Neuronal stem cell (in vitro differentiated cells): ENCODE measurements at regions not wholly inside any gene's neighbourhood (a gene's known extent, or its start where the extent isn't known, plus 50 kb on each side); places are given as distances from the start of the nearest gene placed in this dataset.

Source experiments
- DNase-seq: peaks from one replicate; pipeline ENCODE4 v3.0.0-alpha.2; 2013; ENCODE audit warnings: low spot score
- H2AFZ ChIP-seq: one replicate; pipeline ENCODE4 v1.6.1; 2013; ENCODE audit warnings: mild to moderate bottlenecking, low read length, inconsistent platforms
- H2AK5ac ChIP-seq: 2 replicates; pipeline ENCODE4 v1.6.1; 2013; ENCODE audit warnings: low read depth, mild to moderate bottlenecking, inconsistent platforms, low read length, moderate library complexity, mixed read lengths
- H2BK120ac ChIP-seq: 2 replicates; pipeline ENCODE4 v1.6.1; 2013; ENCODE audit warnings: low read depth, mild to moderate bottlenecking, inconsistent platforms, low read length, moderate library complexity, mixed read lengths
- H2BK12ac ChIP-seq: one replicate; pipeline ENCODE4 v1.6.1; 2013; ENCODE audit warnings: low read length, inconsistent platforms
- H2BK15ac ChIP-seq: 2 replicates; pipeline ENCODE4 v1.6.1; 2013; ENCODE audit warnings: mild to moderate bottlenecking, low read length, inconsistent platforms, mixed read lengths
- H2BK5ac ChIP-seq: one replicate; pipeline ENCODE4 v1.6.1; 2013; ENCODE audit warnings: inconsistent platforms, mild to moderate bottlenecking, low read length, moderate library complexity
- H3K14ac ChIP-seq: one replicate; pipeline ENCODE4 v1.6.1; 2013; ENCODE audit warnings: low read length, inconsistent platforms
- H3K18ac ChIP-seq: 2 replicates; pipeline ENCODE4 v1.6.1; 2013; ENCODE audit warnings: low read length, inconsistent platforms
- H3K23ac ChIP-seq: 2 replicates; pipeline ENCODE4 v1.6.1; 2013; ENCODE audit warnings: low read depth, mild to moderate bottlenecking, mixed read lengths, low read length, inconsistent platforms; ENCODE audit not compliant: poor library complexity
- H3K27ac ChIP-seq: replicated peaks from 3 replicates; pipeline ENCODE4 v1.5.1; 2013; ENCODE audit warnings: low read length, inconsistent platforms
- H3K27me3 ChIP-seq, 3 experiments: 2 replicates each; pipeline ENCODE4 v1.6.1; 2013; ENCODE audit warnings: low read length in 3 of 3, mild to moderate bottlenecking in 2 of 3, inconsistent platforms in 1 of 3, low read depth in 1 of 3, mixed read lengths in 1 of 3, moderate library complexity in 1 of 3; ENCODE audit not compliant: control insufficient read depth in 3 of 3, insufficient read depth in 3 of 3
- H3K36me3 ChIP-seq, 2 donors: replicated peaks in 1 of 2; 2 replicates each; pipeline ENCODE4 v1.6.1; 2013; ENCODE audit warnings: low read length in 2 of 2; ENCODE audit not compliant: control insufficient read depth in 2 of 2, insufficient read depth in 2 of 2
- H3K4ac ChIP-seq: 2 replicates; pipeline ENCODE4 v1.6.1; 2013; ENCODE audit warnings: inconsistent platforms, mild to moderate bottlenecking, low read length, moderate library complexity
- H3K4me1 ChIP-seq, 2 donors: 1 replicate in 1 of 2; 2 replicates in 1 of 2; pipeline ENCODE4 v1.6.1; 2013; ENCODE audit warnings: low read length in 2 of 2, low read depth in 1 of 2; ENCODE audit not compliant: control insufficient read depth in 2 of 2, insufficient read depth in 1 of 2
- H3K4me2 ChIP-seq: one replicate; pipeline ENCODE4 v1.6.1; 2013; ENCODE audit warnings: mild to moderate bottlenecking, low read length, inconsistent platforms; ENCODE audit not compliant: insufficient read depth, poor library complexity, severe bottlenecking
- H3K4me3 ChIP-seq, 2 donors: 2 replicates each; pipeline ENCODE4 v1.5.1; 2013; ENCODE audit warnings: low read length in 2 of 2, mild to moderate bottlenecking in 2 of 2, inconsistent platforms in 1 of 2, moderate library complexity in 1 of 2
- H3K79me1 ChIP-seq: one replicate; pipeline ENCODE4 v1.6.1; 2013; ENCODE audit warnings: low read depth, mild to moderate bottlenecking, inconsistent platforms, low read length, moderate library complexity
- H3K9ac ChIP-seq: one replicate; pipeline ENCODE4 v1.6.1; 2013; ENCODE audit warnings: mild to moderate bottlenecking, low read depth, low read length, inconsistent platforms; ENCODE audit not compliant: poor library complexity
- H3K9me3 ChIP-seq, 2 donors: replicated peaks in 1 of 2; 2 replicates each; pipeline versions ENCODE3 to v1.6.1; 2013; ENCODE audit warnings: low read length in 2 of 2, mild to moderate bottlenecking in 2 of 2, inconsistent platforms in 1 of 2, low read depth in 1 of 2, mixed read lengths in 1 of 2, moderate library complexity in 1 of 2; ENCODE audit not compliant: control insufficient read depth in 2 of 2, insufficient read depth in 1 of 2
- H4K8ac ChIP-seq: one replicate; pipeline ENCODE4 v1.6.1; 2013; ENCODE audit warnings: low read depth, mild to moderate bottlenecking, inconsistent platforms, low read length, moderate library complexity
- H4K91ac ChIP-seq: one replicate; pipeline ENCODE4 v1.6.1; 2013; ENCODE audit warnings: low read length, low read depth, mild to moderate bottlenecking, inconsistent platforms; ENCODE audit not compliant: poor library complexity
- WGBS, 2 donors: extraction: QIAGEN DNeasy Blood & Tissue Kit; methylation state at CpG; one replicate each; pipeline ENCODE4 v1.1.7; 2013; ENCODE audit warnings: missing lambda C conversion rate in 2 of 2, mixed read lengths in 1 of 2; ENCODE audit not compliant: insufficient read length in 2 of 2, insufficient replicate concordance in 1 of 2; ENCODE audit errors: extremely low coverage in 2 of 2; 5-methylcytosine and 5-hydroxymethylcytosine counted together

GRCh38 chr4:177008836-177009501 lies 216.2 kb upstream of the VEGFC start:
- H4K8ac ChIP-seq: no peak overlapping the region
- no peak overlapping the region for H2BK15ac ChIP-seq
- H2AFZ ChIP-seq: no peak overlapping the region
- no peak overlapping the region for H2BK120ac ChIP-seq
- no peak overlapping the region for H3K4me2 ChIP-seq
- no peak for DNase-seq
- H2BK12ac ChIP-seq: no peak overlapping the region
- peaks cover 0 to 6% of the 10 kb centered on the region in 2 donors for H3K9me3 ChIP-seq
- no peak overlapping the region for H3K23ac ChIP-seq
- no peaks in the 10 kb centered on the region for H3K27me3 ChIP-seq
- H3K14ac ChIP-seq: no peak overlapping the region
- no peak overlapping the region for H3K27ac ChIP-seq
- H2BK5ac ChIP-seq: no peak overlapping the region
- WGBS, 2 donors: no CpG with 5 or more reads among the region's 4 CpGs
- H3K79me1 ChIP-seq: no peaks in the 10 kb centered on the region
- no peak overlapping the region for H2AK5ac ChIP-seq
- H3K4me1 ChIP-seq: no peaks in the 10 kb centered on the region
- H4K91ac ChIP-seq: no peak overlapping the region
- no peak overlapping the region for H3K4me3 ChIP-seq
- H3K9ac ChIP-seq: no peak overlapping the region
- H3K18ac ChIP-seq: no peak overlapping the region
- H3K4ac ChIP-seq: no peak overlapping the region
- no peaks in the 10 kb centered on the region for H3K36me3 ChIP-seq

GRCh38 chr4:177010418-177010817 lies 217.7 kb upstream of the VEGFC start:
- no peak for DNase-seq
- no peak overlapping the region for H2BK15ac ChIP-seq
- WGBS, 2 donors: no CpG with 5 or more reads among the region's 2 CpGs
- no peak overlapping the region for H3K9ac ChIP-seq
- H3K36me3 ChIP-seq: no peaks in the 10 kb centered on the region
- H2AK5ac ChIP-seq: no peak overlapping the region
- H3K9me3 ChIP-seq: peaks cover 0 to 6% of the 10 kb centered on the region in 2 donors
- no peaks in the 10 kb centered on the region for H3K27me3 ChIP-seq
- no peak overlapping the region for H3K4me2 ChIP-seq
- no peaks in the 10 kb centered on the region for H3K4me1 ChIP-seq
- no peak overlapping the region for H4K91ac ChIP-seq
- no peak overlapping the region for H2AFZ ChIP-seq
- H2BK12ac ChIP-seq: no peak overlapping the region
- H3K14ac ChIP-seq: no peak overlapping the region
- no peak overlapping the region for H3K18ac ChIP-seq
- H3K79me1 ChIP-seq: no peaks in the 10 kb centered on the region
- no peak overlapping the region for H2BK5ac ChIP-seq
- H3K4ac ChIP-seq: no peak overlapping the region
- no peak overlapping the region for H3K23ac ChIP-seq
- H3K27ac ChIP-seq: no peak overlapping the region
- H2BK120ac ChIP-seq: no peak overlapping the region
- no peak overlapping the region for H3K4me3 ChIP-seq
- no peak overlapping the region for H4K8ac ChIP-seq

GRCh38 chr4:177012918-177013545 lies 220.3 kb upstream of the VEGFC start:
- H3K18ac ChIP-seq: no peak overlapping the region
- no peak overlapping the region for H3K14ac ChIP-seq
- no peak overlapping the region for H3K23ac ChIP-seq
- no peak overlapping the region for H3K4me2 ChIP-seq
- no peak overlapping the region for H2AK5ac ChIP-seq
- H3K79me1 ChIP-seq: no peaks in the 10 kb centered on the region
- H3K4me1 ChIP-seq: no peaks in the 10 kb centered on the region
- H2AFZ ChIP-seq: no peak overlapping the region
- no CpG with 5 or more reads among the region's 1 CpG for WGBS, 2 donors
- no peaks in the 10 kb centered on the region for H3K36me3 ChIP-seq
- H2BK12ac ChIP-seq: no peak overlapping the region
- H2BK5ac ChIP-seq: no peak overlapping the region
- no peak overlapping the region for H3K27ac ChIP-seq
- no peak overlapping the region for H2BK120ac ChIP-seq
- DNase-seq: no peak
- H3K4me3 ChIP-seq: no peak overlapping the region
- H4K8ac ChIP-seq: no peak overlapping the region
- no peak overlapping the region for H3K4ac ChIP-seq
- no peak overlapping the region for H4K91ac ChIP-seq
- peaks cover 0 to 6% of the 10 kb centered on the region in 2 donors for H3K9me3 ChIP-seq
- H3K9ac ChIP-seq: no peak overlapping the region
- H2BK15ac ChIP-seq: no peak overlapping the region
- H3K27me3 ChIP-seq: no peaks in the 10 kb centered on the region

- Histone ChIP-seq H2AK5ac (no peak overlapping the region), H2BK12ac (no peak overlapping the region), H2AFZ (no peak overlapping the region), H3K27ac (no peak overlapping the region), H4K8ac (no peak overlapping the region), H3K4me2 (no peak overlapping the region), H3K79me1 (no peaks in the 10 kb centered on the region), H3K14ac (no peak overlapping the region), H2BK120ac (no peak overlapping the region), H2BK15ac (no peak overlapping the region), H3K18ac (no peak overlapping the region), H3K23ac (no peak overlapping the region), H3K36me3 (no peaks in the 10 kb centered on the region), H3K4me3 (no peak overlapping the region), H3K9me3 (peaks cover 0 to 6% of the 10 kb centered on the region in 2 donors), H3K4me1 (no peaks in the 10 kb centered on the region), H3K9ac (no peak overlapping the region), H4K91ac (no peak overlapping the region), H3K27me3 (no peaks in the 10 kb centered on the region), H3K4ac (no peak overlapping the region), H2BK5ac (no peak overlapping the region)
- DNase-seq: no peak
- no CpG with 5 or more reads among the region's 1 CpG for WGBS, 2 donors
Measured at GRCh38 chr4:177016541-177017141, 223.9 kb upstream of the VEGFC start.
